SK-N-MC (cell line): ENCODE measurements at regions not wholly inside any gene's neighbourhood (a gene's known extent, or its start where the extent isn't known, plus 50 kb on each side); places are given as distances from the start of the nearest gene placed in this dataset.

Experiments used
- EZH2 ChIP-seq: fragments of 200-600 bp; sonication (generic); IDR thresholded peaks from one replicate; pipeline ENCODE4 v1.6.1; 2017; ENCODE audit warnings: antibody characterized with exemption
- FOXP2 ChIP-seq: optimal IDR thresholded peaks from 2 replicates; pipeline ENCODE3; 2011; ENCODE audit warnings: mild to moderate bottlenecking, moderate library complexity; ENCODE audit not compliant: insufficient read depth; ENCODE audit errors: extremely low read length, control extremely low read depth
- POLR2AphosphoS5 ChIP-seq: IDR thresholded peaks from 2 replicates; pipeline ENCODE4 v1.6.1; 2012; ENCODE audit warnings: mild to moderate bottlenecking, low read depth, low read length, borderline replicate concordance

GRCh38 chr5:40141896-40142295 lies 537.8 kb upstream of the PTGER4 start:
- TF ChIP-seq POLR2AphosphoS5, result no peak
- TF ChIP-seq EZH2, result no peak
- no peak for TF ChIP-seq FOXP2
